ENCODE measurements at regions not wholly inside any gene's neighbourhood (a gene's known extent, or its start where the extent isn't known, plus 50 kb on each side); places are given as distances from the start of the nearest gene placed in this dataset.

DNA sequence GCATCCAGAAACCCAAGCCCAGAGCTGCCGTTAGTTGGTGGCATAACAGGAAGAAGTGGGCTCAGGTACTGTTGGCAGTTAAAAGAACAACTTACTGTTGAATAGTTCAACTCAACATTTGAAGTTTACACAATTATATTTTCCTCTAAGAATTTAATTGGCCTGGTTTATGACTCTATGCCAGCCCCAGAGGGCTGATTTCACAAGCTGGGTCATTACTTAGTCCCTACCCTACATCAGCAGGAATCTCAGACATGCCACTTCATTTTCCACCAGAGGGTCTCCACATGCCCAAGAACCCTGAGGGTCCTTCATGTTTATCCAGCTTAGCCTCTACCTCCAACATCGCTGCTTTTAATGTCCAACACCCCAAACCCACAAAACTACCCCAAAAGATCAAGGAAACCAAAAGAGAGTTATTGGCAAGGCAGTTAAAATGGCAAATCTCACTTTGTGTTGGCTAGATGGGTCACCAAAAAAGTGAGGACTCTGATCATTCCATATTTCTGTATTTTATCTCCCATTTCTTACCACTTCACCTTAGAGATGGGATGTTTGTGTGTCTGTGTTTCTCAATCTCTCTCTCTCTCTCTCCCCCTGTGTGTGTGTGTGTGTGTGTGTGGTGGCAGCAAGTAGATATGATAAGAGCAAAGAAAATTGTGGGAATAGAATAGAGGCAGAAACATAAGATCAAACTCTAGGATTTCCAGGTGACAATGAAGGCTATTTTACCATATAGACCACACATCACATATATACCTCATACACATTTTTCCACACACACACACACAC is 112.5 kb upstream of the TBX18 start:
- TF ChIP-seq, protein P1, sequence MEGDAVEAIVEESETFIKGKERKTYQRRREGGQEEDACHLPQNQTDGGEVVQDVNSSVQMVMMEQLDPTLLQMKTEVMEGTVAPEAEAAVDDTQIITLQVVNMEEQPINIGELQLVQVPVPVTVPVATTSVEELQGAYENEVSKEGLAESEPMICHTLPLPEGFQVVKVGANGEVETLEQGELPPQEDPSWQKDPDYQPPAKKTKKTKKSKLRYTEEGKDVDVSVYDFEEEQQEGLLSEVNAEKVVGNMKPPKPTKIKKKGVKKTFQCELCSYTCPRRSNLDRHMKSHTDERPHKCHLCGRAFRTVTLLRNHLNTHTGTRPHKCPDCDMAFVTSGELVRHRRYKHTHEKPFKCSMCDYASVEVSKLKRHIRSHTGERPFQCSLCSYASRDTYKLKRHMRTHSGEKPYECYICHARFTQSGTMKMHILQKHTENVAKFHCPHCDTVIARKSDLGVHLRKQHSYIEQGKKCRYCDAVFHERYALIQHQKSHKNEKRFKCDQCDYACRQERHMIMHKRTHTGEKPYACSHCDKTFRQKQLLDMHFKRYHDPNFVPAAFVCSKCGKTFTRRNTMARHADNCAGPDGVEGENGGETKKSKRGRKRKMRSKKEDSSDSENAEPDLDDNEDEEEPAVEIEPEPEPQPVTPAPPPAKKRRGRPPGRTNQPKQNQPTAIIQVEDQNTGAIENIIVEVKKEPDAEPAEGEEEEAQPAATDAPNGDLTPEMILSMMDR (IDR thresholded peaks at IDR 0.05; ENCODE audit: low read length): no peak
- no peak for TF ChIP-seq EZH2 (IDR thresholded peaks at IDR 0.05; ENCODE audit: borderline replicate concordance, low read length)
